Left cardiac atrium (tissue), 4 donors: ENCODE measurements at regions not wholly inside any gene's neighbourhood (a gene's known extent, or its start where the extent isn't known, plus 50 kb on each side); places are given as distances from the start of the nearest gene placed in this dataset.
"Not testable (repeated sequence)": the region's sequence is repeated elsewhere in the genome, so short reads cannot be mapped to it uniquely, and the experiment has no call there.

Experiments used
- ATAC-seq, 2 donors: fragments of 200-7000 bp; cut with Tn5 transposase; one replicate each; pipeline ENCODE4 v1.9.1; 2020; ENCODE audit warnings: mild to moderate bottlenecking in 2 of 2, moderate library complexity in 2 of 2
- DNase-seq: peaks from one replicate; pipeline ENCODE4 v3.0.0-alpha.2; 2020
- intact Hi-C, 2 donors: fragments of 100-400 bp; cut with DNase I; formaldehyde crosslinking; loops; one replicate each; pipeline versions ENCODE4 v1.14.1 to v1.15.1; 2022 to 2023
- donor health status: DM: no; HTN: yes; CAD: no.
- donor health status: DM: no; HTN: yes; CAD: no; lungs with severe emphysema.
- donor health status: DM: yes; HTN: yes; CAD: no.
- donor health status: Dilated cardiomyopathy.

- intact Hi-C loops: no loop called here
- DNase-seq: no peak
- no peak for ATAC-seq
These were observed 78.1 kb upstream of the RAPGEF2 start for GRCh38 chr4:159024828-159025227.

- ATAC-seq (no peak), DNase-seq (no peak)
- intact Hi-C loops: no loop called here
These were observed 76.5 kb upstream of the RAPGEF2 start for GRCh38 chr4:159026329-159026728.

- intact Hi-C loops: no loop called here
- DNase-seq: no peak
- ATAC-seq: no peak
These were observed 75.3 kb upstream of the RAPGEF2 start for GRCh38 chr4:159027535-159027934.

- no peak for ATAC-seq
- DNase-seq: no peak
- intact Hi-C loops: no loop called here
These were observed 73.4 kb upstream of the RAPGEF2 start for GRCh38 chr4:159029481-159029880.

- ATAC-seq, intact Hi-C loops, DNase-seq: not testable (repeated sequence)
These were observed 72.6 kb upstream of the RAPGEF2 start for GRCh38 chr4:159030297-159030696.

- DNase-seq: no peak
- intact Hi-C loops: no loop called here
- no peak for ATAC-seq
These were observed 67.3 kb upstream of the RAPGEF2 start for GRCh38 chr4:159035570-159035969.

- intact Hi-C loops: no loop called here
- DNase-seq (no peak), ATAC-seq (no peak)
These were observed 64.3 kb upstream of the RAPGEF2 start for GRCh38 chr4:159038536-159038935.

- no peak for ATAC-seq
- intact Hi-C loops: no loop called here
- DNase-seq: no peak
These were observed 61.5 kb upstream of the RAPGEF2 start for GRCh38 chr4:159041054-159042034.

GRCh38 chr4:159042097-159042605 is 60.7 kb upstream of the RAPGEF2 start:
- peak; percentile 60 to 85 for ATAC-seq
- intact Hi-C loops: no loop called here
- peak; percentile 28 for DNase-seq

- intact Hi-C loops: no loop called here
- ATAC-seq (no peak), DNase-seq (no peak)
These were observed 60.0 kb upstream of the RAPGEF2 start for GRCh38 chr4:159042868-159043267.

- intact Hi-C loops: no loop called here
- ATAC-seq (no peak), DNase-seq (no peak)
These were observed 59.0 kb upstream of the RAPGEF2 start for GRCh38 chr4:159043861-159044260.

GRCh38 chr4:159045321-159045720 is 57.6 kb upstream of the RAPGEF2 start:
- intact Hi-C loops: no loop called here
- ATAC-seq (no peak), DNase-seq (no peak)

GRCh38 chr4:159046683-159047082 is 56.2 kb upstream of the RAPGEF2 start:
- DNase-seq: no peak
- no peak for ATAC-seq
- intact Hi-C loops: no loop called here

- intact Hi-C loops: no loop called here
- ATAC-seq: peak; percentile 49 to 55
- DNase-seq: no peak
These were observed 55.3 kb upstream of the RAPGEF2 start for GRCh38 chr4:159047478-159048165.

GRCh38 chr4:159048166-159048886 is 54.6 kb upstream of the RAPGEF2 start:
- intact Hi-C loops: no loop called here
- DNase-seq: peak; percentile 77
- ATAC-seq: peak; percentile 95 to 99

GRCh38 chr4:159049780-159050375 is 53.0 kb upstream of the RAPGEF2 start:
- DNase-seq (no peak), ATAC-seq (no peak)
- intact Hi-C loops: no loop called here

- ATAC-seq (no peak), DNase-seq (no peak)
- intact Hi-C loops: no loop called here
These were observed 51.4 kb upstream of the RAPGEF2 start for GRCh38 chr4:159051245-159052071.

- intact Hi-C loops: no loop called here
- no peak for DNase-seq
- no peak for ATAC-seq
These were observed 50.6 kb upstream of the RAPGEF2 start for GRCh38 chr4:159052315-159052714.
